ENCODE measurements at regions not wholly inside any gene's neighbourhood (a gene's known extent, or its start where the extent isn't known, plus 50 kb on each side); places are given as distances from the start of the nearest gene placed in this dataset.
"Not testable (repeated sequence)": the region's sequence is repeated elsewhere in the genome, so short reads cannot be mapped to it uniquely, and the experiment has no call there.

GRCh38 chr20:50450881-50451752, 59.1 kb upstream of the PTPN1 start:
- peak; percentile 44; the same call in 2 of the 3 replicates for ATAC-seq
- TF ChIP-seq CSRNP3 (CRISPR knock-in tag; IDR thresholded peaks at IDR 0.05) (no peak), ARNTL (CRISPR knock-in tag; IDR thresholded peaks at IDR 0.05; ENCODE audit: borderline replicate concordance, low read depth) (no peak), ZNF8 (CRISPR knock-in tag; IDR thresholded peaks at IDR 0.05) (no peak), ESRRG (CRISPR knock-in tag; IDR thresholded peaks at IDR 0.05) (no peak), CSDC2 (CRISPR knock-in tag; IDR thresholded peaks at IDR 0.05) (no peak), POU6F1 (CRISPR knock-in tag; IDR thresholded peaks at IDR 0.05; ENCODE audit: borderline replicate concordance, low read depth) (no peak), GLIS3 (CRISPR knock-in tag; IDR thresholded peaks at IDR 0.05) (no peak), PATZ1 (CRISPR knock-in tag; IDR thresholded peaks at IDR 0.05; ENCODE audit: borderline replicate concordance) (no peak), ZFP30 (CRISPR knock-in tag; IDR thresholded peaks at IDR 0.05) (no peak), SNAI2 (CRISPR knock-in tag; IDR thresholded peaks at IDR 0.05) (no peak), PPARA (CRISPR knock-in tag; IDR thresholded peaks at IDR 0.05; ENCODE audit: borderline replicate concordance) (no peak), BACH2 (CRISPR knock-in tag; IDR thresholded peaks at IDR 0.05; ENCODE audit: borderline replicate concordance) (no peak)

- not testable (repeated sequence) for ATAC-seq
Measured at GRCh38 chr20:50451792-50452425, 58.3 kb upstream of the PTPN1 start.

GRCh38 chr20:50453533-50454244, 56.5 kb upstream of the PTPN1 start:
- TF ChIP-seq ZNF8 (CRISPR knock-in tag; IDR thresholded peaks at IDR 0.05): no peak
- TF ChIP-seq PATZ1 (CRISPR knock-in tag; IDR thresholded peaks at IDR 0.05; ENCODE audit: borderline replicate concordance): no peak
- TF ChIP-seq ZNF70 (CRISPR knock-in tag; IDR thresholded peaks at IDR 0.05): no peak
- no peak for ATAC-seq

GRCh38 chr20:50455245-50455644, 54.9 kb upstream of the PTPN1 start:
- ATAC-seq: not testable (repeated sequence)

GRCh38 chr20:50455656-50456451, 54.3 kb upstream of the PTPN1 start:
- ATAC-seq: no peak
- TF ChIP-seq OSR1 (CRISPR knock-in tag; IDR thresholded peaks at IDR 0.05) (no peak), POU6F1 (CRISPR knock-in tag; IDR thresholded peaks at IDR 0.05; ENCODE audit: borderline replicate concordance, low read depth) (no peak), TSHZ2 (CRISPR knock-in tag; IDR thresholded peaks at IDR 0.05) (no peak), ZNF8 (CRISPR knock-in tag; IDR thresholded peaks at IDR 0.05) (no peak), CSRNP3 (CRISPR knock-in tag; IDR thresholded peaks at IDR 0.05) (no peak), SNAI2 (CRISPR knock-in tag; IDR thresholded peaks at IDR 0.05) (no peak), ESRRG (CRISPR knock-in tag; IDR thresholded peaks at IDR 0.05) (no peak), CSDC2 (CRISPR knock-in tag; IDR thresholded peaks at IDR 0.05) (no peak)

Measured in SK-N-SH treated with all-trans-retinoic acid at 6 μM for 48 hours (cell line).